ENCODE measurements at regions not wholly inside any gene's neighbourhood (a gene's known extent, or its start where the extent isn't known, plus 50 kb on each side); places are given as distances from the start of the nearest gene placed in this dataset.
"Not testable (repeated sequence)": the region's sequence is repeated elsewhere in the genome, so short reads cannot be mapped to it uniquely, and the experiment has no call there.

DNA sequence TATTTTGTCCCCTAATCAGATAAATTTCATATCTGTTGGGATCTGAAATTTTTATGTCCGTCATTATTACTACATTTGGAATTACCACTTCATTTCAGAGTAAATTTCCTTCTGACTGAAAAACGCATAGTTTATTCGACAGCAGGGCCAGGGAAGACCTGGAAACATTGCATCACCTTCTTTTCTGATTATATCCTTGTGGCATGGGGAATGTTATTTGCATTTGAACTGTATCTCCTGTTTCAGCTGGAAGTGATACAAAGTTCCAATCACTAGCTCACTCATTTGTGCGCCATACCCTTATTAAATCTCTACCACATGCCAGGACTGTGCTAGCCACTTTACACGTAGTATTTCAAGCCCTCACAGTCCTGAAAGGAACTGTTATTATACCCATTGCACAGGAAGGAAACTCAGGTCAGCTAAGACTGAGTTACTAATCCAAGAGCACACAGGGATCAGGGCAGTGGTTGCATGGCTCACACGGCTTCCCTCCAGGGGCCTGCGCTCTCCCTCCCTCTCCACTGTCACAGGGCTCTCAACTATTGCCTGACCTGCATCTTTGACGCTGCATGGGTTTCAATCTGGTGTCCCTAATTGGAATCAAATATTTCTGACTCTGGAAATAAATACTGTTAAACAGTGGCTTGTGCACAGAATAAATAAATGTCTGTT, 84.4 kb upstream of the NANOS1 start:
- intact Hi-C loops (cut with micrococcal nuclease) = no loop called here

GRCh38 chr10:118948786-118949185, 80.7 kb upstream of the NANOS1 start:
- intact Hi-C loops (cut with micrococcal nuclease) = no loop called here

- intact Hi-C loops (cut with micrococcal nuclease) = no loop called here
These were observed 79.3 kb upstream of the NANOS1 start for GRCh38 chr10:118950190-118950680.

- intact Hi-C loops (cut with micrococcal nuclease) = no loop called here
These were observed 78.4 kb upstream of the NANOS1 start for GRCh38 chr10:118950997-118951637.

DNA sequence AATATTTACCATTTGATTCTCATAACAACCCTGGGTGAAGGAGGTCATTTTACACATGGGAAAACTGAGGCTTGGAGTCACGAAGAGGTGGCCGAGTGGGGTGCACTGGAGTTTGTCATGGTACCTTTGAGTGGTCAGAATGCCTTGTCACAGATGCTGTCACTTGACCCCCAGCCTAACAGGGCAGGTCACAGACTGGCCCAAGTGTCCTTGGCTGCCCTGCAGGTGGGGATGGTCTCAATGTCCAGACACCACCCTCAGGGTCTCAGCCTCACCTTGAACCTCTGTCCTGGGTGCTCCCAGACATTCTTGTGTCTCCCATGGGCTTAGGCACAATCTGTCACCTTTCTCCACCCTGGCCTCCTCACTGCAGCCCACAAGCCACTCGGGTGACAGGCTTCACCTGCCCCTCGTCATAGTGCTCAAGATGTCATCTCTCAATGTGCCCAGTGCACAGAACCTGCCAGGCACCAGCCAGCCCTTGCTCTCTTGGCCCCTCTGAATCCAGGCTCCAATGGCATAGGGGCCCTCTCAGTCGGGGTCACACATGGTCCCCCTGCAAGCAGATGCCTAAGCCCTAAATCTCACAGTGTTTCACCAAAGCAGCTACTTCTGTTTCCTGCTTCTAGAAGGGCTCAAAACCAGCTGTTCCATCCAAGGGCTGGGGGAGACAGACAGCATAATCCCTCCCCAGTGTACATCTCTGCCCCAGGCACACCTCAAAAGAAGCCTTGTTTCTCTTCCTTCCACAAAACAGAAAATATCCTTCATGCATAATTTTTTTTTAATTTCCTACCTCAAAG, 76.8 kb upstream of the NANOS1 start:
- intact Hi-C loops (cut with micrococcal nuclease) = no loop called here

DNA sequence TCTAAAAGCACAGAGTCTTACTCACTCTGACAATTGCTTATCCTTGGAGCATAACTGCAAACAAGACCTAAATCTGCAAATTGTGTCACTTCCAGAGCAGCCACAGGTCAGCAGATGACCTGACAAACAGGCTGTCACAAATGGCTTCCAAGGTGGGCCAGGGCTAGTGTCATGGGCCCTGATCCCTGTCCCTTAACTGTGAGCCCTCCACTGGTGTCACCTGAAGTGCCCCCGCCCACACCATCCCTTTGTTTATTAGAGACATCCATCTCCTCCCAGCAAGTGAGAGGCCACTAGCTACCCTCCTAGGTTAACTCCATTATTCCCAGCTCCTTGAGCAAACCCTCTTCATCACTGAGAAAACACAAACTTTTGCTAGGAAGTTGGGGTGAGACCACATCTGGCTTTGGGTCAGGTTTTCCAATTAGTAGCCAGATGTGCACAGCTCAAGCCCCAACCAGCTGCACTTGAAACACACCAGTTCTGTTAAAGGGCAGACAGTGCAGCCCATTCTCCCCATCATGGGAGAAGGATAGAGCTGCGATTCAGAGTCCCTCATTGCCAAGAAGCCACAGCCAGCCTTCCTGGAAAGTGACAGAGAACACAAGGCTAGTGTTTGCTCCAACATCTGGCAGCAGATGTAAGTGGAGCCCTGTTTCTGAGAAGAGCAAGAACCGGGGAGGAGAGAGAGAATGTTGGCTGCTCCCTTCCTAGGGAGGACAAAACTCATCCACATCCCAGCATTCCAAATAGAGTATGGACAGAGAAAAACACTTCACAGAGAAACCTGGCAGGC, 75.7 kb upstream of the NANOS1 start:
- intact Hi-C loops (cut with micrococcal nuclease) = no loop called here

- intact Hi-C loops (cut with micrococcal nuclease) = no loop called here
These were observed 74.0 kb upstream of the NANOS1 start for GRCh38 chr10:118955531-118955930.

- intact Hi-C loops (cut with micrococcal nuclease) = no loop called here
These were observed 73.3 kb upstream of the NANOS1 start for GRCh38 chr10:118955951-118956801.

DNA sequence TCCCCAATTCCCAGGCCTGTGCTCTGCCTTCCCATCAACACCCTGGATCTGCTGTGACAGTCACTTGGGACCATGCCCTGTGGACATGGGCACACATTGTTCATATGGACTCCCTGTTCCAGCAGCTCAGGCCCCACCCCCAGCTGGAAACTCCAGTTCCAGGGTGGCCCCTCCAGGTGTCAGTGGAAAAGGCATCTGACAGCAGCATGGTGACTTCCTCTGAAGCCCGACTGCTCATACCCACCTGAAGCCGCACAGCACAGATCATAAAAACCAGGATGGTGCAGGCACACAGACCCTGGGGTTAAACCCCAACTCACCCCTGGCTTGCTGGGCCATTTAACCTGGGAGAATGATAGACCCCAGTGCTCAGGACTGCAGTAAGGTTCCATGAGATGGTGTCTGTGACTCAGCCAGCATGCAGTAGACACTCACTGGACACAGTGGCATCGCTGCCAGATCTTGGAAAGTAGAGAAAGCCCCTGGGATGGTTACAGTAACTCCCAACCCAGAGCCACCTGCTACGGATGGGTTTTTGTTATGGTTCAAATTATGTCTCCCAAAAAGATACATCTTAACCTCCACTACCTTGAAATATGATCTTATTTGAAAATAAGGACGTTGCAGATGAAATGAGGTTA, 72.6 kb upstream of the NANOS1 start:
- intact Hi-C loops (cut with micrococcal nuclease) = no loop called here

GRCh38 chr10:118957443-118957825, 72.1 kb upstream of the NANOS1 start:
- intact Hi-C loops (cut with micrococcal nuclease) = no loop called here

DNA sequence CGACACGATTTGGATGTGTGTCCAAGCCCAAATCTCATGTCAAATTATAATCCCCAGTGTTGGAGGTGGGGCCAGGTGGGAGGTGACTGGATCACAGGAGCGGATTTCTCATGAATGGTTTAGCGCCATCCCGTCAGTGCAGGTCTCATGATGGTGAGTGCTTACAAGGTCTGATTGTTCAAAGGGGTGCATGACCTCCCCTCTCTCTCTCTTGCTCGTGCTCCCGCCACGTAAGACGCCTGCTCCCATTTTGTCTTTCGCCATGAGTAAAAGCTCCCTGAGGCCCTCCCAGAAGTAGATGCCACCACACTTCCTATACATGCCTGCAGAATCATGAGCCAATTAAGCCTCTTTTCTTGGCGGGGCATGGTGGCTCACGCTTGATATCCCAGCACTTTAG, 71.5 kb upstream of the NANOS1 start:
- intact Hi-C loops (cut with micrococcal nuclease) = no loop called here

DNA sequence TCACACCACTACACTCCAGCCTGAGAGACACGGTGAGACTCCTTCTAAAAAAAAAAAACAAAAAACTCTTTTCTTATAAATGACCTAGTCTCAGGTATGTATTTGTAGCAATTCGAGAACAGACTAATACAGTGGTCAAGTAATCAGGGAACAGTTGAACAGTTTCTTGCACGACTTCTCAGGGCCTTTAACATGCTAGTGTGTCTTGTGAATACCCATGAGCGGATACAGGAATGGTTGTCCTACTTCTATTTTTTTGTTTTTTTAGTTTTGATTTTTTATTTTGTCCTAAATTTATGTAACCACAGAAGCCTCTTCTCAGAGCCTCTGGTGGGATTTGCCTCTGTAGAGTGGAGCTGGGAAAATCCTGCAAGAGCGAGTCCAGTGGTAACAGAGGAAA, 71.0 kb upstream of the NANOS1 start:
- intact Hi-C loops (cut with micrococcal nuclease) = no loop called here

- intact Hi-C loops (cut with micrococcal nuclease) = no loop called here
These were observed 70.3 kb upstream of the NANOS1 start for GRCh38 chr10:118958984-118959925.

DNA sequence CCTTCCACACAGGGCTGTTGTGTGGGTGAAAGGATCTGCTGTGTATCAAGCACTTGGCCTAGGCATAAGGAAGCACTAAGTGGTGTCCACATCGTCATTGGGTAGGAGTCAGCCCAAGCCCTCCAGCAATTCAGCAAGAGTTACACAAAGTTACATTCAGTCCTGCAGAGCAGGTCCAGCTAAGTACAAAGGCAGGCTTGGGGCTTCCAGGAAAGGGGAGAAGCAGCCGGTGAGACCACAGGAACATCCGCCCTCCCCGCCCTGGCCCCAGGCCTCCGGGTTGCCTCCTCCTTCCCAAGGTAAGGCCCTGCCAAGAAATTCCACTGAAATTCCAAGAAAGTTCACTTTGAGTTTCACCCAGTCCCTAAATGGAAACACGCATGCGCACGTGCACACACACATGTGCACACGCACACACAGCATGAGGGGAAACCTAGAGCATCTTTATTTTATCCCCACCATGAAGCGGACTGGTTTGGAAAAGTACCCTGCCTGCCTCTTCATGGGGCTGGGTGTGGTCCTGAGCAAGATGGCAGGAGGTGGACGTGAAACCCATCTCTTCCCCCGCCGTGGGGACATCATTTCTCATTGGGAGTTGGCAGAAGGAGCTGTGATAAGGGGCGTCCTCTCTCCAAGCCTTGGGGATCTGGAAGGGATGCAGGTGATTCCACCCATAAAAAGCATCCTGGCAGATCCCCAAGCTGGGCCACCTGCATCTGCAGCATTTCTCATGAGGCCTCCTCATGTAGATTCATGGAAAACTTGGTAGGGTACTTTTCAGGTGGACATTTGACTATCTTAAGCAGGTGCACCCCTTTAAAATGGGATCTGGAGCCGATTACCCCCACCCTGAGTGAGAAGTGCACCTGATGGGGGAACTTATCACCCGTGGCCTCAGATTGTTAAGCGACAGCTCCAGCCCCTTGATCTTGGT, 69.1 kb upstream of the NANOS1 start:
- intact Hi-C loops (cut with micrococcal nuclease) = no loop called here

GRCh38 chr10:118961436-118961835, 68.1 kb upstream of the NANOS1 start:
- intact Hi-C loops (cut with micrococcal nuclease) = no loop called here

GRCh38 chr10:118962331-118962868, 67.1 kb upstream of the NANOS1 start:
- intact Hi-C loops (cut with micrococcal nuclease) = not testable (repeated sequence)

- intact Hi-C loops (cut with micrococcal nuclease) = no loop called here
These were observed 66.2 kb upstream of the NANOS1 start for GRCh38 chr10:118963341-118963740.

- intact Hi-C loops (cut with micrococcal nuclease) = no loop called here
These were observed 65.6 kb upstream of the NANOS1 start for GRCh38 chr10:118963933-118964332.

Measured in T-helper 1 cell treated with Interleukin-12 subunit alpha and Interleukin-12 subunit beta and Interleukin-4 antibody, amounts not matched to agents 30 ng/mL and 1 ng/mL, for 36 hours (primary cell).